HG03025 (cell line): ENCODE measurements at regions not wholly inside any gene's neighbourhood (a gene's known extent, or its start where the extent isn't known, plus 50 kb on each side); places are given as distances from the start of the nearest gene placed in this dataset.

Source experiments
- ATAC-seq: cut with Tn5 transposase; IDR thresholded peaks from one replicate; pipeline ENCODE4 v1.9.1; 2021; ENCODE audit warnings: mild to moderate bottlenecking, moderate library complexity; ENCODE audit not compliant: unreplicated experiment, low FRiP score

GRCh38 chr10:78925275-78925674 lies 143.5 kb upstream of the ZMIZ1 start:
- ATAC-seq, result no peak

GRCh38 chr10:78925800-78926319 lies 142.9 kb upstream of the ZMIZ1 start:
- ATAC-seq, result no peak

- ATAC-seq, result no peak
These were observed 141.3 kb upstream of the ZMIZ1 start for GRCh38 chr10:78927257-78927995.

- ATAC-seq, result no peak
These were observed 140.4 kb upstream of the ZMIZ1 start for GRCh38 chr10:78928330-78928729.

- ATAC-seq, result no peak
These were observed 139.2 kb upstream of the ZMIZ1 start for GRCh38 chr10:78929541-78929940.

GRCh38 chr10:78931321-78932053 lies 137.3 kb upstream of the ZMIZ1 start:
- ATAC-seq, result no peak

GRCh38 chr10:78932054-78932386 lies 136.7 kb upstream of the ZMIZ1 start:
- no peak for ATAC-seq

- no peak for ATAC-seq
These were observed 135.9 kb upstream of the ZMIZ1 start for GRCh38 chr10:78932861-78933260.

- no peak for ATAC-seq
These were observed 134.8 kb upstream of the ZMIZ1 start for GRCh38 chr10:78933828-78934531.

GRCh38 chr10:78934532-78934898 lies 134.3 kb upstream of the ZMIZ1 start:
- ATAC-seq, result no peak

- ATAC-seq, result no peak
These were observed 133.7 kb upstream of the ZMIZ1 start for GRCh38 chr10:78934994-78935602.

- no peak for ATAC-seq
These were observed 132.9 kb upstream of the ZMIZ1 start for GRCh38 chr10:78935697-78936407.

GRCh38 chr10:78936412-78937342 lies 132.1 kb upstream of the ZMIZ1 start:
- no peak for ATAC-seq

- ATAC-seq, result no peak
These were observed 131.4 kb upstream of the ZMIZ1 start for GRCh38 chr10:78937393-78937792.

- ATAC-seq, result no peak
These were observed 130.7 kb upstream of the ZMIZ1 start for GRCh38 chr10:78937800-78938694.

- ATAC-seq, result no peak
These were observed 129.8 kb upstream of the ZMIZ1 start for GRCh38 chr10:78938695-78939672.

GRCh38 chr10:78942091-78942501 lies 126.7 kb upstream of the ZMIZ1 start:
- ATAC-seq, result no peak
